Stimulated activated CD4-positive, alpha-beta T cell treated with anti-CD3 and anti-CD28 coated beads, Interleukin-1b, Interleukin-23, amount 100 ng/mL, for 1 hour (primary cell): ENCODE measurements at regions not wholly inside any gene's neighbourhood (a gene's known extent, or its start where the extent isn't known, plus 50 kb on each side); places are given as distances from the start of the nearest gene placed in this dataset.

Experiments used
- DNase-seq, 2 donors: peaks; one replicate each; pipeline ENCODE4 v3.0.0-alpha.2; 2020; ENCODE audit warnings: low read depth in 2 of 2

GRCh38 chr3:187618722-187619121 is 51.5 kb downstream of the SST start:
- DNase-seq: no peak

- no peak for DNase-seq
Measured at GRCh38 chr3:187617213-187617612, 53.0 kb downstream of the SST start.

- peak in 1 of 2 donors; percentile 24 for DNase-seq
Measured at GRCh38 chr3:187616307-187616972, 53.8 kb downstream of the SST start.

GRCh38 chr3:187615630-187616029 is 54.6 kb downstream of the SST start:
- no peak for DNase-seq

- no peak for DNase-seq
Measured at GRCh38 chr3:187612656-187613055, 57.5 kb downstream of the SST start.

GRCh38 chr3:187610981-187611511 is 59.1 kb downstream of the SST start:
- no peak for DNase-seq

- DNase-seq: no peak
Measured at GRCh38 chr3:187594272-187594671, 75.9 kb downstream of the SST start.

GRCh38 chr3:187593451-187593850 is 76.7 kb downstream of the SST start:
- DNase-seq: no peak

- no peak for DNase-seq
Measured at GRCh38 chr3:187590861-187591576, 79.2 kb downstream of the SST start.

- no peak for DNase-seq
Measured at GRCh38 chr3:187587076-187587475, 83.1 kb downstream of the SST start.

- DNase-seq: no peak
Measured at GRCh38 chr3:187586226-187586625, 84.0 kb downstream of the SST start.

- DNase-seq: no peak
Measured at GRCh38 chr3:187572441-187572840, 97.8 kb downstream of the SST start.

GRCh38 chr3:187571701-187572100 is 98.5 kb downstream of the SST start:
- no peak for DNase-seq

- DNase-seq: no peak
Measured at GRCh38 chr3:187570776-187571175, 99.4 kb downstream of the SST start.

- DNase-seq: no peak
Measured at GRCh38 chr3:187568171-187568570, 102.0 kb downstream of the SST start.

- no peak for DNase-seq
Measured at GRCh38 chr3:187567661-187568121, 102.5 kb downstream of the SST start.

- DNase-seq: no peak
Measured at GRCh38 chr3:187567021-187567420, 103.2 kb downstream of the SST start.

GRCh38 chr3:187565701-187566100 is 104.5 kb downstream of the SST start:
- no peak for DNase-seq

- no peak for DNase-seq
Measured at GRCh38 chr3:187558990-187559389, 111.2 kb downstream of the SST start.

- DNase-seq: no peak
Measured at GRCh38 chr3:187551416-187551815, 118.8 kb downstream of the SST start.

- no peak for DNase-seq
Measured at GRCh38 chr3:187550446-187550845, 119.7 kb downstream of the SST start.

GRCh38 chr3:187545366-187545765 is 124.8 kb downstream of the SST start:
- no peak for DNase-seq

- DNase-seq: no peak
Measured at GRCh38 chr3:187544326-187544725, 125.9 kb downstream of the SST start.
